BLaER1 (cell line): ENCODE measurements at regions not wholly inside any gene's neighbourhood (a gene's known extent, or its start where the extent isn't known, plus 50 kb on each side); places are given as distances from the start of the nearest gene placed in this dataset.

Experiments used
- H3K27ac ChIP-seq: shearing (Covaris generic); formaldehyde crosslinking; 2 replicates; pipeline ENCODE4 v1.8.1; 2022
- H3K27me3 ChIP-seq: shearing (Covaris generic); formaldehyde crosslinking; 2 replicates; pipeline ENCODE4 v1.8.1; 2022
- H3K36me3 ChIP-seq: shearing (Covaris generic); formaldehyde crosslinking; 2 replicates; pipeline ENCODE4 v1.8.1; 2022
- H3K4me1 ChIP-seq: shearing (Covaris generic); formaldehyde crosslinking; 2 replicates; pipeline ENCODE4 v1.8.1; 2022
- H3K4me2 ChIP-seq: shearing (Covaris generic); formaldehyde crosslinking; 2 replicates; pipeline ENCODE4 v1.8.1; 2022
- H3K4me3 ChIP-seq: shearing (Covaris generic); formaldehyde crosslinking; 2 replicates; pipeline ENCODE4 v1.8.1; 2022
- H3K9ac ChIP-seq: shearing (Covaris generic); formaldehyde crosslinking; 2 replicates; pipeline ENCODE4 v1.8.1; 2022
- H3K9me3 ChIP-seq: shearing (Covaris generic); formaldehyde crosslinking; 2 replicates; pipeline ENCODE4 v1.8.1; 2022
- H4K20me1 ChIP-seq: shearing (Covaris generic); formaldehyde crosslinking; 2 replicates; pipeline ENCODE4 v1.8.1; 2022
- Cebpa-rat ChIP-seq: shearing (Covaris generic); IDR thresholded peaks from 2 replicates; pipeline ENCODE4 v1.8.1; 2022

GRCh38 chr15:70342554-70343548 lies 245.1 kb upstream of the TLE3 start:
- Histone ChIP-seq H3K27me3 (0 out of 2 replicates have a peak, but pooled peaks cover 2% of the 10 kb centered on the region), H3K4me2 (no peak overlapping the region), H3K36me3 (no peaks in the 10 kb centered on the region), H3K9ac (no peak overlapping the region), H4K20me1 (no peaks in the 10 kb centered on the region), H3K27ac (no peak overlapping the region), H3K4me3 (no peak overlapping the region), H3K4me1 (peaks cover 10% of the 10 kb centered on the region), H3K9me3 (no peaks in the 10 kb centered on the region)
- no peak for TF ChIP-seq Cebpa-rat

DNA sequence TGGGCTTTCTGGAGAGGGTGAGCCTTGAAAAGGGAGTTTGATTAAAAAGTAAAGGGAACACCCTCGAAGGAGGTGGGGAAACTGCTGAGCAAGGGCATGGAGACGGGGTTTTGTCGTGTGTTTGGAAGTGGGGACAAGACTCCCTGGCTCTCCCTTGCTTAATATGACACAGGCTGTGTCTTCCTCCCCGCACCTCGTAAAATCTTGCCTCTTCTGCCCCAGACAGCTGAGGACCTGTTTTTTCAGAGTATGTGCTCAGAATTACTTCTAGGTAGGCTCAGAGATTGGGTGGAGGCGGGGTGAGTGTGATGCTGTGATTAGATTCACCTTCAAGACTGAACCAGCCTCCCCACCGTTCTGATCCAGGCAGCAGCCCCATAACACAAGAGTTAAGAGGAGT lies 244.4 kb upstream of the TLE3 start:
- H3K4me3 ChIP-seq = no peak overlapping the region
- no peak overlapping the region for H3K9ac ChIP-seq
- H3K9me3 ChIP-seq = no peaks in the 10 kb centered on the region
- no peak overlapping the region for H3K27ac ChIP-seq
- TF ChIP-seq Cebpa-rat = no peak
- H3K4me2 ChIP-seq = no peak overlapping the region
- no peaks in the 10 kb centered on the region for H3K36me3 ChIP-seq
- no peaks in the 10 kb centered on the region for H3K27me3 ChIP-seq
- H4K20me1 ChIP-seq = no peaks in the 10 kb centered on the region
- H3K4me1 ChIP-seq = peaks cover 8% of the 10 kb centered on the region

DNA sequence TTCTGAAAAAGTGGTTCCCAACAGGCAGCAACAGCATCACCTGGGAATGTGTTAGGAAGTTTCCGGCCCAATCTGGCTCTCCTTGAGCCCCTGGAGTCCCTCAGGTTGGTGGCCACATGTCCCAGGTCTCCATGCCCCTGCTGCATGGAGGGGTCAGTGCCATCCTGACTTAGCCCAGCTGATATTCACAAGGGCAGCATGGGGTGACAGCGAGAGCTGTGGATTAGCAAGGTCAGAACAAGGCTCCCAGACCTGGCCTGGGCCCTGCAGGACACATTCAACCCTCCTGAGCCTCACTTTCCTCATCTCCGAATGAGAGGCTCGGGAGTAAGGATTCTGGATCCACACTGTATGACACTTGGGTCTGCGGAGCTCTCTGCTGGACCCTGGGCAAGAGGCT lies 243.8 kb upstream of the TLE3 start:
- Histone ChIP-seq H3K9me3 (no peaks in the 10 kb centered on the region), H3K36me3 (no peaks in the 10 kb centered on the region), H4K20me1 (no peaks in the 10 kb centered on the region), H3K4me3 (no peak overlapping the region), H3K4me2 (no peak overlapping the region), H3K9ac (no peak overlapping the region), H3K4me1 (peaks cover 8% of the 10 kb centered on the region), H3K27ac (no peak overlapping the region), H3K27me3 (no peaks in the 10 kb centered on the region)
- TF ChIP-seq Cebpa-rat = no peak

- H3K4me1 ChIP-seq = peaks cover 8% of the 10 kb centered on the region
- peaks cover 5% of the 10 kb centered on the region for H3K9me3 ChIP-seq
- no peaks in the 10 kb centered on the region for H4K20me1 ChIP-seq
- TF ChIP-seq Cebpa-rat = no peak
- no peaks in the 10 kb centered on the region for H3K27me3 ChIP-seq
- no peaks in the 10 kb centered on the region for H3K36me3 ChIP-seq
- no peak overlapping the region for H3K4me2 ChIP-seq
- H3K9ac ChIP-seq = no peak overlapping the region
- no peak overlapping the region for H3K27ac ChIP-seq
- no peak overlapping the region for H3K4me3 ChIP-seq
Observed at GRCh38 chr15:70340494-70340870, 242.8 kb upstream of the TLE3 start.

GRCh38 chr15:70339571-70340493 lies 242.1 kb upstream of the TLE3 start:
- Histone ChIP-seq H3K9me3 (peaks cover 12% of the 10 kb centered on the region), H3K27ac (no peak overlapping the region), H3K9ac (no peak overlapping the region), H3K4me1 (peaks cover 8% of the 10 kb centered on the region), H3K4me3 (no peak overlapping the region), H3K4me2 (no peak overlapping the region), H3K36me3 (no peaks in the 10 kb centered on the region; the same call in 1 of the 2 replicates), H3K27me3 (no peaks in the 10 kb centered on the region), H4K20me1 (no peaks in the 10 kb centered on the region)
- TF ChIP-seq Cebpa-rat = no peak

DNA sequence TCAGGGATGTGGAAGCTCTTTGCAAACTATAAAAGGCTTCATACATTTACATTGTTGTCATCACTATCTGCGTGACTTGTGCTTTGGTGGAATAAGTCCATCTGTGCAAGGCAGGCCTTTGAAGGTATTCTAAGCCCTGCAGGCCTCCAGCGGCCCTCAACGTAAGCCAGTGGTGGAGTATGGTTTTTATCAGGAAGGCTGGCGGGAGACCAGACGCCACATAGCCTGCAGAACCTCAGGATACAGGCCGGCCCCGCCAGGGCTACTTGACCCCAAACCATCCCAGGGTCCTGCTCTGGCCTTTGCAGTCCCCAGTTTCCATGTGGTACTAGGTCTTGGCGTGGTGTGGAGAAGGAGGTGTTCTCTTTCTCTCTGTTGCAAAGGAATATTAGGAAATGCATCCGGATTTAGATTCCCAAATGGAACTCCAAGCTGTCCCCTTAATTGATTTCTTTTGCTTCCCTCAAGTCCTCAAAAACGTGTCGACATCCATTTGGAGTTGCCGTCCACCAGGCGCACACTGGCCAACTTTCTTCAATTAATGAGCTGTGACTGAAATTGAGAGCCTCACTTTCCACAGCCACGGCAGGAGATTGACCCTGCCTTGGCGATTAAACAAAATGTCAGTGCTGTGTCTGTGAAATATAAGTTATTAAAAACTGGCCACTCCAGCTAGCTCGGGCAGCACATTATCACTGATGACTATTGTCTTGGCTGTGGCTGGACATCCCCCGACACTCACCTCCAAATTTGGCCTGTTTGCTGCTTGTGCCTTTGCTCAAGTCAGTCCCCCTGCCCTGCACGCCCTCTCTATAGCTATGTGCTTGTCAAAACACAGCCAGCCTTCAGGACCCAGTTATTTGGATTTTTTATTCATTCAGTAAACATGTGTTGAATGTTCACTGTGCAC lies 239.8 kb upstream of the TLE3 start:
- Histone ChIP-seq H4K20me1 (no peaks in the 10 kb centered on the region), H3K27me3 (no peaks in the 10 kb centered on the region), H3K36me3 (no peaks in the 10 kb centered on the region; the same call in 1 of the 2 replicates), H3K4me2 (no peak overlapping the region), H3K27ac (no peak overlapping the region), H3K4me1 (peaks cover 8% of the 10 kb centered on the region), H3K9me3 (peaks cover 33% of the 10 kb centered on the region), H3K4me3 (no peak overlapping the region), H3K9ac (no peak overlapping the region)
- no peak for TF ChIP-seq Cebpa-rat

DNA sequence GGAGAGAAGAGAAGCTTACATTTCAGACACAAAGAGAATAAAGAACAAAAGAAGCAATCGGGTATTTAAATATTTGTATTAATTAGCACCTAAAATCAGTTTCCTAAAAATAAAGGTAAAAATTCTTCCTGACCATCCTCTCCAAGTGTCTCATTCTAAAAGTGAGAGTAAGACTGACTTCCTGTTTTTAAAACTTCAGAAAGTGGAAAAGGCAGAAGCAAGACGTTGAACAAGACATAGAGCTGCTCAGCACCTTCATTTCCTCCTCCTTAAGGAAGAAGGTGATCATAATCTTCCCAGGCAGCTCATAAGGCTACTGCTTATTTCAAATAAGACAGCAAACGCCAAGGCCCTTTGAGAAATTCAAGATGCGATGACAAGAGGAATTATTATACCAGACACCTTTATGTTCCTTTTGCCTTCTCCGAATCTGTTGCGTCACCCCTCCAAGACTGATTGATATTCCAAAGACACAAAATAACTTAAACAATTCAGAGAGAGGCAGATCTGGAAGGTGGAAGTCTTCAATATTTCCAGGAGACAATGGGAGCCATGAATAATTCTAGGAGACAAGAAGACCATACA lies 238.8 kb upstream of the TLE3 start:
- H3K27ac ChIP-seq = no peak overlapping the region
- H3K36me3 ChIP-seq = no peaks in the 10 kb centered on the region; the same call in 1 of the 2 replicates
- TF ChIP-seq Cebpa-rat = no peak
- H3K4me3 ChIP-seq = no peak overlapping the region
- H3K27me3 ChIP-seq = no peaks in the 10 kb centered on the region
- H3K4me2 ChIP-seq = no peak overlapping the region
- H3K4me1 ChIP-seq = peaks cover 8% of the 10 kb centered on the region
- H3K9ac ChIP-seq = no peak overlapping the region
- H3K9me3 ChIP-seq = peaks cover 33% of the 10 kb centered on the region
- no peaks in the 10 kb centered on the region for H4K20me1 ChIP-seq

GRCh38 chr15:70334286-70334685 lies 236.6 kb upstream of the TLE3 start:
- Histone ChIP-seq H3K9me3 (peaks cover 33% of the 10 kb centered on the region), H3K9ac (no peak overlapping the region), H3K27ac (no peak overlapping the region), H3K4me1 (peaks cover 15% of the 10 kb centered on the region), H3K4me3 (no peak overlapping the region), H3K27me3 (no peaks in the 10 kb centered on the region), H3K36me3 (no peaks in the 10 kb centered on the region; the same call in 1 of the 2 replicates), H4K20me1 (no peaks in the 10 kb centered on the region), H3K4me2 (no peak overlapping the region)
- TF ChIP-seq Cebpa-rat = no peak
